Vagina (tissue), 2 donors: ENCODE measurements at regions not wholly inside any gene's neighbourhood (a gene's known extent, or its start where the extent isn't known, plus 50 kb on each side); places are given as distances from the start of the nearest gene placed in this dataset.

Experiments
- DNase-seq, 2 donors: peaks; one replicate each; pipeline ENCODE4 v3.0.0-alpha.2; 2017; ENCODE audit errors: extremely low spot score in 2 of 2
- H3K27ac ChIP-seq: fragments of 200-600 bp; sonication (generic); one replicate; pipeline ENCODE4 v1.5.1; 2019
- H3K27me3 ChIP-seq: fragments of 200-600 bp; sonication (generic); one replicate; pipeline ENCODE4 v1.5.1; 2019
- H3K36me3 ChIP-seq, 2 donors: fragments of 200-600 bp; sonication (generic); one replicate each; pipeline ENCODE4 v1.5.1; 2017 to 2019
- H3K4me1 ChIP-seq: fragments of 200-600 bp; sonication (generic); one replicate; pipeline ENCODE4 v1.5.1; 2019
- H3K4me3 ChIP-seq, 2 donors: fragments of 200-600 bp; sonication (generic); 1 replicate in 1 of 2; 2 replicates in 1 of 2; pipeline ENCODE4 v1.5.1; 2016 to 2019
- H3K9me3 ChIP-seq: fragments of 200-600 bp; sonication (generic); one replicate; pipeline ENCODE4 v1.5.1; 2019
- POLR2A ChIP-seq, 2 donors: fragments of 450-650 bp; IDR thresholded peaks; one replicate each; pipeline ENCODE4 v1.6.1; 2017; ENCODE audit warnings: antibody characterized with exemption in 2 of 2, mild to moderate bottlenecking in 2 of 2, moderate library complexity in 2 of 2
- POLR2AphosphoS5 ChIP-seq, 2 donors: sonication (generic); formaldehyde crosslinking; IDR thresholded peaks; one replicate each; pipeline ENCODE4 v1.9.0; 2017; ENCODE audit warnings: antibody characterized with exemption in 2 of 2, mild to moderate bottlenecking in 2 of 2, low read depth in 1 of 2; ENCODE audit not compliant: insufficient read depth in 1 of 2
- intact Hi-C: fragments of 100-400 bp; cut with DNase I; formaldehyde crosslinking; loops from one replicate; pipeline ENCODE4 v1.15.1; 2023
- TF ChIP-seq, protein P1 (sequence below), 3 experiments: fragments of 450-650 bp in 2 of 3; fragments of 200-600 bp in 1 of 3; sonication (generic) in 1 of 3; IDR thresholded peaks; one replicate each; pipeline ENCODE4 v1.5.1; 2017 to 2019; ENCODE audit warnings: antibody characterized with exemption in 3 of 3, mild to moderate bottlenecking in 2 of 3, moderate library complexity in 2 of 3

DNA sequence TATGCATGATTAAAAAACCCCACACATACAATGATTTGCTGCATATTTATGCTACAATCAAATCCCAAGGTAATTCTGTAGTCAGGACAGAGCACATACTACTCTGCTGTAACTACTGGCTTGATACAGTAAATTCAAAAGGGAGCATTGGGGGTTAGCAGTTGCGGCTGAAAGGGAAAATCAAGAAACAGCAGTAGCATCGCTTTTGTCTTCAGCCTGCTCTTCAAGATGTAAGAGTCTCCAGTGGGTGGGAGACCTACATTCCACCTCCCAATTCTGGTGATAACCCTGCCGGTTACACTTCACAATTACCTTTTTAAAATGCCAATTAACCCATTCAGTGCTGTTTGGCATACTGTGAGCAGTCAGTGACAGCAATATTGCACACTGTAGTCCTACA is 259.4 kb downstream of the NR2F2 start:
- Histone ChIP-seq H3K36me3 (no peaks in the 10 kb centered on the region), H3K4me3 (no peak overlapping the region), H3K9me3 (no peaks in the 10 kb centered on the region), H3K27ac (no peak overlapping the region), H3K4me1 (no peaks in the 10 kb centered on the region), H3K27me3 (no peaks in the 10 kb centered on the region)
- DNase-seq: no peak
- TF ChIP-seq POLR2A (IDR thresholded peaks at IDR 0.05) (no peak), POLR2AphosphoS5 (IDR thresholded peaks at IDR 0.05; ENCODE audit: insufficient read depth in 1 of 2, low read depth in 1 of 2) (no peak)
- TF ChIP-seq, protein P1, sequence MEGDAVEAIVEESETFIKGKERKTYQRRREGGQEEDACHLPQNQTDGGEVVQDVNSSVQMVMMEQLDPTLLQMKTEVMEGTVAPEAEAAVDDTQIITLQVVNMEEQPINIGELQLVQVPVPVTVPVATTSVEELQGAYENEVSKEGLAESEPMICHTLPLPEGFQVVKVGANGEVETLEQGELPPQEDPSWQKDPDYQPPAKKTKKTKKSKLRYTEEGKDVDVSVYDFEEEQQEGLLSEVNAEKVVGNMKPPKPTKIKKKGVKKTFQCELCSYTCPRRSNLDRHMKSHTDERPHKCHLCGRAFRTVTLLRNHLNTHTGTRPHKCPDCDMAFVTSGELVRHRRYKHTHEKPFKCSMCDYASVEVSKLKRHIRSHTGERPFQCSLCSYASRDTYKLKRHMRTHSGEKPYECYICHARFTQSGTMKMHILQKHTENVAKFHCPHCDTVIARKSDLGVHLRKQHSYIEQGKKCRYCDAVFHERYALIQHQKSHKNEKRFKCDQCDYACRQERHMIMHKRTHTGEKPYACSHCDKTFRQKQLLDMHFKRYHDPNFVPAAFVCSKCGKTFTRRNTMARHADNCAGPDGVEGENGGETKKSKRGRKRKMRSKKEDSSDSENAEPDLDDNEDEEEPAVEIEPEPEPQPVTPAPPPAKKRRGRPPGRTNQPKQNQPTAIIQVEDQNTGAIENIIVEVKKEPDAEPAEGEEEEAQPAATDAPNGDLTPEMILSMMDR (IDR thresholded peaks at IDR 0.05): no peak
- intact Hi-C loops: loop anchor here (5.0 kb wide), 1 partner anchor 1593 kb away; no protein-coding TSS in a partner anchor

DNA sequence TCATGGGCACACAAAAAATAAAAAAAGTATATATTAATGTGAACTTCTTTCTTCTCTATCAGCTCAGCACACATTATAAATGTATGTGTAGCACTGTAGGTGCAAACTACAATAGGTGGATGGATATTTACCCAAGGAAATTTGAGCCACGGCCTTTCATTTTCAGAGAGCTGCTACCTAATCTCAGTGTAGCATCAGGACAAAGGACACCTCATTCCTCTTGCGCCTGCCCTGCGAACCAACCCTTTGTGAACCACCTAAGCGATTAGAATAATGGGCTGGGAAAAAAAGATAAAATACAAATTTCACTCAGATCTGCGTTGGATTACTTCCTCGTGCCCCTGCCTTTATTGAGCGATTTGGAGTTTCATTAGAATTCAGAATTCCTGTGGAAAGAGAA is 263.2 kb downstream of the NR2F2 start:
- TF ChIP-seq, protein P1 (IDR thresholded peaks at IDR 0.05): no peak
- TF ChIP-seq POLR2A (IDR thresholded peaks at IDR 0.05) (no peak), POLR2AphosphoS5 (IDR thresholded peaks at IDR 0.05; ENCODE audit: insufficient read depth in 1 of 2, low read depth in 1 of 2) (no peak)
- intact Hi-C loops: loop anchor here (5.0 kb wide), 1 partner anchor 1596 kb away; no protein-coding TSS in a partner anchor

DNA sequence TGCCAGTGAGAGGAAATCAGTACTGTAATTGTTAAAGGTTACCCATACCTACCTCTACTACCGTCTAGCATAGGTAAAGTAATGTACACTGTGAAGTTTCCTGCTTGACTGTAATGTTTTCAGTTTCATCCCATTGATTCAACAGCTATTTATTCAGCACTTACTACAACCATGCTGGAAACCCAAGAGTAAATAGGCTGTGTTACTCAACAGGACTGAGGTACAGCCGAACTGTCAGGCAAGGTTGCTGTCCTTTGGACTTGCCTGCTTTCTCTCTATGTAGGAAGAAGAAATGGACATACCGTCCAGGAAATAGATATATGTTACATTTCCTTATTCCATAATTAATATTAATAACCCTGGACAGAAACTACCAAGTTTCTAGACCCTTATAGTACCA is 265.5 kb downstream of the NR2F2 start:
- Histone ChIP-seq H3K4me3 (no peak overlapping the region), H3K27ac (no peak overlapping the region), H3K27me3 (no peaks in the 10 kb centered on the region), H3K4me1 (no peaks in the 10 kb centered on the region), H3K9me3 (no peaks in the 10 kb centered on the region), H3K36me3 (no peaks in the 10 kb centered on the region)
- TF ChIP-seq POLR2AphosphoS5 (IDR thresholded peaks at IDR 0.05; ENCODE audit: insufficient read depth in 1 of 2, low read depth in 1 of 2): no peak
- TF ChIP-seq, protein P1 (IDR thresholded peaks at IDR 0.05): no peak
- no peak for TF ChIP-seq POLR2A (IDR thresholded peaks at IDR 0.05)
- DNase-seq: no peak
- intact Hi-C loops: no loop called here

More for the DNA sequence above, 263.2 kb downstream of the NR2F2 start:
- H3K36me3 ChIP-seq: no peaks in the 10 kb centered on the region
- no peaks in the 10 kb centered on the region for H3K9me3 ChIP-seq
- H3K27ac ChIP-seq: no peak overlapping the region
- no peak for DNase-seq
- H3K4me3 ChIP-seq: no peak overlapping the region
- H3K4me1 ChIP-seq: no peaks in the 10 kb centered on the region
- H3K27me3 ChIP-seq: no peaks in the 10 kb centered on the region

DNA sequence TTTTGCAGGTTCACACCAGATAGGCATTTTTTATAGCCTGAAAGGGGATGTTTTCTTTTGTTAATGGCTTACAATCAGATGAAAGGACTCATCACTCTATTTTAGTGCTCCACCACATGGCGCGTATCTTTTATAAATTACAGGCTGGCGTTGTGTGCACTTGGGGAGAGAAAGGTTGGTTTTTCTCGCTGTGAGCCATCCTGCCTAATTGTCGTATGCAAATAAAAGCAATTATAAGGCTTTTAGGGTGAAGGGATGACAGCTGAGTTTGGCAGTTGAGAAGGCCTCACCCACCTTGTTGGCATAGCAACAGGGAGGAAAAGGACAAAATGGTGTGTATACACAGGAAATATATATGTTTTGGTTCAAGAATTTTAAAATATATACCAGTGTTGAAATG is 268.0 kb downstream of the NR2F2 start:
- Histone ChIP-seq H3K4me1 (no peaks in the 10 kb centered on the region), H3K27ac (no peak overlapping the region), H3K36me3 (no peaks in the 10 kb centered on the region), H3K27me3 (no peaks in the 10 kb centered on the region), H3K4me3 (no peak overlapping the region), H3K9me3 (no peaks in the 10 kb centered on the region)
- TF ChIP-seq, protein P1 (IDR thresholded peaks at IDR 0.05): no peak
- TF ChIP-seq POLR2A (IDR thresholded peaks at IDR 0.05) (no peak), POLR2AphosphoS5 (IDR thresholded peaks at IDR 0.05; ENCODE audit: insufficient read depth in 1 of 2, low read depth in 1 of 2) (no peak)
- DNase-seq: no peak
- intact Hi-C loops: no loop called here

DNA sequence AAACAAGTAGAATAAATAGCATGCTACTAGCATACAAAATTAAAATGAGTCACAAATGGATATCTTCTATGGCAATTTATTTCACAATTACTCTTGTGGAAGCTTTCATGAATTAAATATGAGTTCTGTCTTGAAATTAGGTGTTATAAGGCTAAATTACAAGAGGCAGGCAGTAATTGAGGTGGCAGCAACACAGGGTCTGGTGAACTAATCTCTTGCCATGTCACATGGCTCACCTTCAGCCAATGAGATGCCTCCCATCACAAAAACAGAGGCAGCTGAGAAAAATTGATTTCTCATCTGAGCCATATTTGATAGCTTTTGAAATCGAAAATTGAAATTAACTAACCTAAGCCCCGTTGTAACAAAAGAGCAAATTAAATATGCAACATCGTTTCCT is 268.8 kb downstream of the NR2F2 start:
- H3K27me3 ChIP-seq: no peaks in the 10 kb centered on the region
- no peak overlapping the region for H3K27ac ChIP-seq
- intact Hi-C loops: no loop called here
- H3K9me3 ChIP-seq: no peaks in the 10 kb centered on the region
- no peak overlapping the region for H3K4me3 ChIP-seq
- TF ChIP-seq POLR2A (IDR thresholded peaks at IDR 0.05) (no peak), POLR2AphosphoS5 (IDR thresholded peaks at IDR 0.05; ENCODE audit: insufficient read depth in 1 of 2, low read depth in 1 of 2) (no peak)
- TF ChIP-seq, protein P1 (IDR thresholded peaks at IDR 0.05): no peak
- DNase-seq: no peak
- H3K4me1 ChIP-seq: no peaks in the 10 kb centered on the region
- no peaks in the 10 kb centered on the region for H3K36me3 ChIP-seq
